GM12875 (cell line): ENCODE measurements at regions not wholly inside any gene's neighbourhood (a gene's known extent, or its start where the extent isn't known, plus 50 kb on each side); places are given as distances from the start of the nearest gene placed in this dataset.

Experiments used
- H3K4me3 ChIP-seq: one replicate; pipeline ENCODE4 v1.5.1; 2011; ENCODE audit warnings: low read depth, low read length, control low read depth
- TF ChIP-seq, protein P1 (sequence below): IDR thresholded peaks from 2 replicates; pipeline ENCODE4 v1.5.1; 2011; ENCODE audit warnings: low read depth, mild to moderate bottlenecking, control low read depth, inconsistent platforms, low read length, moderate library complexity, borderline replicate concordance; ENCODE audit not compliant: insufficient read depth

GRCh38 chr6:128827675-128828464 lies 55.1 kb upstream of the LAMA2 start:
- TF ChIP-seq, protein P1, sequence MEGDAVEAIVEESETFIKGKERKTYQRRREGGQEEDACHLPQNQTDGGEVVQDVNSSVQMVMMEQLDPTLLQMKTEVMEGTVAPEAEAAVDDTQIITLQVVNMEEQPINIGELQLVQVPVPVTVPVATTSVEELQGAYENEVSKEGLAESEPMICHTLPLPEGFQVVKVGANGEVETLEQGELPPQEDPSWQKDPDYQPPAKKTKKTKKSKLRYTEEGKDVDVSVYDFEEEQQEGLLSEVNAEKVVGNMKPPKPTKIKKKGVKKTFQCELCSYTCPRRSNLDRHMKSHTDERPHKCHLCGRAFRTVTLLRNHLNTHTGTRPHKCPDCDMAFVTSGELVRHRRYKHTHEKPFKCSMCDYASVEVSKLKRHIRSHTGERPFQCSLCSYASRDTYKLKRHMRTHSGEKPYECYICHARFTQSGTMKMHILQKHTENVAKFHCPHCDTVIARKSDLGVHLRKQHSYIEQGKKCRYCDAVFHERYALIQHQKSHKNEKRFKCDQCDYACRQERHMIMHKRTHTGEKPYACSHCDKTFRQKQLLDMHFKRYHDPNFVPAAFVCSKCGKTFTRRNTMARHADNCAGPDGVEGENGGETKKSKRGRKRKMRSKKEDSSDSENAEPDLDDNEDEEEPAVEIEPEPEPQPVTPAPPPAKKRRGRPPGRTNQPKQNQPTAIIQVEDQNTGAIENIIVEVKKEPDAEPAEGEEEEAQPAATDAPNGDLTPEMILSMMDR: no peak
- H3K4me3 ChIP-seq: no peak overlapping the region

DNA sequence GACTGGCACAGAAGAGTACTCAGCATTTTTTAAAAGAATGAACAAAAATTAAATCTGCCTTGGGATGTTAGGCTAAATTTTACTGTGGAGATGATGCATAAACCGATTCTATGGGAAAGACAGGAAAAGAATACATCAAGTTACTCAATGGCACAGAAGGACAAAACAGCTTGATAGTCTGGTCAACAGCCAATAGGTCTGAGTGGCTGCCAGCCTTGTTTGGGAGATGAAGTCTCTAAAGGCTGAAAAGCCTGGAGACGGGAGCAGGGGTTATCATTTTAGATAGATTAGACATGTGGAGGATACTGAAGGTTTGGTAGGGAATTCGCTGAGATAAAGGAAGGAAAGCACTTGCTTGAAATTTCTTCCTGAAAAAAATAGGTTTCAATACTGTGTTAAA lies 56.3 kb upstream of the LAMA2 start:
- H3K4me3 ChIP-seq: no peak overlapping the region
- TF ChIP-seq, protein P1: no peak

- H3K4me3 ChIP-seq: no peak overlapping the region
- TF ChIP-seq, protein P1: no peak
These were observed 60.7 kb upstream of the LAMA2 start for GRCh38 chr6:128822271-128822670.

DNA sequence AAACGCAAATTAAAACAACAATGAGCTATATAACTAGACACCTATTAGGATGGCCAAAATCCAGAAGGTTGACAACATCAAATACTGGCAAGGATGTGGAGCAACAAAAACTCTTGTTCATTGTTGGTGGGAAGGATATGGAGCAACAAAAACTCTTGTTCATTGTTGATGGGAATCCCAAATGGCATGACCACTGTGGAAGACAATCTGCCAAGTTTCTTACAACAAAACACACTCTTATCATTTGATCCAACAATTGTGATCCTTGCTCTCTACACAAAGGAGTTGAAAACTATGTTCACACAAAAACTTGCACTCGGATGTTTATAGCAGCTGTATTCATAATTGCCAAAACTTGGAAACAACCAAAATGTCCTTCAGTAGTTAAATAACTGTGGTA lies 61.8 kb upstream of the LAMA2 start:
- TF ChIP-seq, protein P1: no peak
- no peak overlapping the region for H3K4me3 ChIP-seq

GRCh38 chr6:128808856-128809255 lies 74.1 kb upstream of the LAMA2 start:
- no peak overlapping the region for H3K4me3 ChIP-seq
- TF ChIP-seq, protein P1: no peak

DNA sequence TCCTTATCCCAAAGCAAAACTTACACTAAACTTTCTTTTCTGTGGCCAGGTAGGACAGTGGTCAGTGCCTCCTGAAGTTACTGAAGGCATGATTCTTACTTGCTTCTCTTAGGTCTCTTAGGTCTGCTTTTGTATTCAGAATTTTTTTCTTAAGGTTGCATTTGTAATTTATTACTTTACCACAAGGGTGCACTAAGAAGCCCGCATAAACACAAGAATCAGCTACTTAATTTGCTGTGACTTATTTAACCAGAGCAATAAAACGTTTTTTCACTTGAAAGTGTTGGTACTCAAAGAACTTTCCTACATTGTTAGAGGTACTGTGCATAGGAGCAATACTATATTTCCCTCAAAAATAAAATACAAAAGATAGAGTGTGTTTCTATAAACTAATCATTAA lies 75.4 kb upstream of the LAMA2 start:
- TF ChIP-seq, protein P1: no peak
- H3K4me3 ChIP-seq: no peak overlapping the region

- H3K4me3 ChIP-seq: no peak overlapping the region
- TF ChIP-seq, protein P1: no peak
These were observed 76.7 kb upstream of the LAMA2 start for GRCh38 chr6:128806261-128806660.
